ENCODE measurements at regions not wholly inside any gene's neighbourhood (a gene's known extent, or its start where the extent isn't known, plus 50 kb on each side); places are given as distances from the start of the nearest gene placed in this dataset.
"Not testable (repeated sequence)": the region's sequence is repeated elsewhere in the genome, so short reads cannot be mapped to it uniquely, and the experiment has no call there.

- H3K4me3 Mint-ChIP-seq: no peak overlapping the region
- H3K27me3 Mint-ChIP-seq (ENCODE audit: insufficient read depth): no peaks in the 10 kb centered on the region
- intact Hi-C loops (cut with micrococcal nuclease): no loop called here
These were observed 281.7 kb upstream of the UBE2E3 start for GRCh38 chr2:180698668-180699067.

GRCh38 chr2:180695586-180696401, 284.6 kb upstream of the UBE2E3 start:
- no peaks in the 10 kb centered on the region for H3K36me3 Mint-ChIP-seq (ENCODE audit: low read depth)
- no peak for DNase-seq (ENCODE audit: low spot score)
- no peaks in the 10 kb centered on the region for H3K9me3 Mint-ChIP-seq
- no peaks in the 10 kb centered on the region for H3K27me3 Mint-ChIP-seq (ENCODE audit: insufficient read depth)
- intact Hi-C loops (cut with micrococcal nuclease): no loop called here
- no peak overlapping the region for H3K27ac Mint-ChIP-seq
- no peak overlapping the region for H3K4me3 Mint-ChIP-seq
- H3K4me1 Mint-ChIP-seq (ENCODE audit: low read depth): no peaks in the 10 kb centered on the region

More at GRCh38 chr2:180698668-180699067, 281.7 kb upstream of the UBE2E3 start:
- no peaks in the 10 kb centered on the region for H3K9me3 Mint-ChIP-seq
- no peaks in the 10 kb centered on the region for H3K4me1 Mint-ChIP-seq (ENCODE audit: low read depth)
- no peak overlapping the region for H3K27ac Mint-ChIP-seq
- no peak for DNase-seq (ENCODE audit: low spot score)
- no peaks in the 10 kb centered on the region for H3K36me3 Mint-ChIP-seq (ENCODE audit: low read depth)

GRCh38 chr2:180694445-180695421, 285.7 kb upstream of the UBE2E3 start:
- H3K27me3 Mint-ChIP-seq (ENCODE audit: insufficient read depth): no peaks in the 10 kb centered on the region
- intact Hi-C loops (cut with micrococcal nuclease): no loop called here
- DNase-seq (ENCODE audit: low spot score): no peak
- no peaks in the 10 kb centered on the region for H3K36me3 Mint-ChIP-seq (ENCODE audit: low read depth)
- H3K4me1 Mint-ChIP-seq (ENCODE audit: low read depth): no peaks in the 10 kb centered on the region
- H3K4me3 Mint-ChIP-seq: no peak overlapping the region
- H3K9me3 Mint-ChIP-seq: no peaks in the 10 kb centered on the region
- H3K27ac Mint-ChIP-seq: no peak overlapping the region

- H3K4me3 Mint-ChIP-seq: no peak overlapping the region
- no peak for DNase-seq (ENCODE audit: low spot score)
- H3K27ac Mint-ChIP-seq: no peak overlapping the region
- intact Hi-C loops (cut with micrococcal nuclease): no loop called here
- H3K27me3 Mint-ChIP-seq (ENCODE audit: insufficient read depth): peaks cover 3% of the 10 kb centered on the region
- no peaks in the 10 kb centered on the region for H3K4me1 Mint-ChIP-seq (ENCODE audit: low read depth)
- H3K36me3 Mint-ChIP-seq (ENCODE audit: low read depth): no peaks in the 10 kb centered on the region
- H3K9me3 Mint-ChIP-seq: no peaks in the 10 kb centered on the region
These were observed 288.1 kb upstream of the UBE2E3 start for GRCh38 chr2:180692322-180692721.

GRCh38 chr2:180691855-180692223, 288.6 kb upstream of the UBE2E3 start:
- H3K4me1 Mint-ChIP-seq (ENCODE audit: low read depth); intact Hi-C loops (cut with micrococcal nuclease); H3K27ac Mint-ChIP-seq; H3K9me3 Mint-ChIP-seq; H3K4me3 Mint-ChIP-seq; H3K36me3 Mint-ChIP-seq (ENCODE audit: low read depth); H3K27me3 Mint-ChIP-seq (ENCODE audit: insufficient read depth); DNase-seq (ENCODE audit: low spot score): not testable (repeated sequence)

- intact Hi-C loops (cut with micrococcal nuclease); H3K27ac Mint-ChIP-seq: not testable (repeated sequence)
These were observed 289.1 kb upstream of the UBE2E3 start for GRCh38 chr2:180691186-180691854.

GRCh38 chr2:180690611-180691010, 289.8 kb upstream of the UBE2E3 start:
- Mint-ChIP-seq H3K27ac (no peak overlapping the region), H3K4me1 (ENCODE audit: low read depth) (no peaks in the 10 kb centered on the region), H3K27me3 (ENCODE audit: insufficient read depth) (peaks cover 3% of the 10 kb centered on the region), H3K9me3 (no peaks in the 10 kb centered on the region), H3K36me3 (ENCODE audit: low read depth) (no peaks in the 10 kb centered on the region), H3K4me3 (no peak overlapping the region)
- no peak for DNase-seq (ENCODE audit: low spot score)
- intact Hi-C loops (cut with micrococcal nuclease): no loop called here

More at GRCh38 chr2:180691186-180691854, 289.1 kb upstream of the UBE2E3 start:
- H3K9me3 Mint-ChIP-seq; DNase-seq (ENCODE audit: low spot score); H3K4me3 Mint-ChIP-seq; H3K36me3 Mint-ChIP-seq (ENCODE audit: low read depth); H3K4me1 Mint-ChIP-seq (ENCODE audit: low read depth); H3K27me3 Mint-ChIP-seq (ENCODE audit: insufficient read depth): not testable (repeated sequence)

- no peak overlapping the region for H3K4me3 Mint-ChIP-seq
- H3K27ac Mint-ChIP-seq: no peak overlapping the region
- no peaks in the 10 kb centered on the region for H3K36me3 Mint-ChIP-seq (ENCODE audit: low read depth)
- no peaks in the 10 kb centered on the region for H3K4me1 Mint-ChIP-seq (ENCODE audit: low read depth)
- H3K27me3 Mint-ChIP-seq (ENCODE audit: insufficient read depth): peaks cover 6% of the 10 kb centered on the region
- no peaks in the 10 kb centered on the region for H3K9me3 Mint-ChIP-seq
- no peak for DNase-seq (ENCODE audit: low spot score)
- intact Hi-C loops (cut with micrococcal nuclease): no loop called here
These were observed 297.5 kb upstream of the UBE2E3 start for GRCh38 chr2:180682871-180683270.

- Mint-ChIP-seq H3K27me3 (ENCODE audit: insufficient read depth) (peaks cover 3% of the 10 kb centered on the region), H3K9me3 (no peaks in the 10 kb centered on the region), H3K4me1 (ENCODE audit: low read depth) (no peaks in the 10 kb centered on the region), H3K36me3 (ENCODE audit: low read depth) (no peaks in the 10 kb centered on the region), H3K4me3 (no peak overlapping the region), H3K27ac (no peak overlapping the region)
- intact Hi-C loops (cut with micrococcal nuclease): no loop called here
- DNase-seq (ENCODE audit: low spot score): no peak
These were observed 300.7 kb upstream of the UBE2E3 start for GRCh38 chr2:180679693-180680092.

- no peaks in the 10 kb centered on the region for H3K9me3 Mint-ChIP-seq
- no peak for DNase-seq (ENCODE audit: low spot score)
- H3K27me3 Mint-ChIP-seq (ENCODE audit: insufficient read depth): peaks cover 2% of the 10 kb centered on the region
- H3K36me3 Mint-ChIP-seq (ENCODE audit: low read depth): no peaks in the 10 kb centered on the region
- no peak overlapping the region for H3K4me3 Mint-ChIP-seq
- intact Hi-C loops (cut with micrococcal nuclease): no loop called here
- no peak overlapping the region for H3K27ac Mint-ChIP-seq
- no peaks in the 10 kb centered on the region for H3K4me1 Mint-ChIP-seq (ENCODE audit: low read depth)
These were observed 301.8 kb upstream of the UBE2E3 start for GRCh38 chr2:180678625-180678972.

- H3K27me3 Mint-ChIP-seq (ENCODE audit: insufficient read depth): peaks cover 2% of the 10 kb centered on the region
- no peaks in the 10 kb centered on the region for H3K36me3 Mint-ChIP-seq (ENCODE audit: low read depth)
- no peak overlapping the region for H3K4me3 Mint-ChIP-seq
- no peaks in the 10 kb centered on the region for H3K9me3 Mint-ChIP-seq
- no peaks in the 10 kb centered on the region for H3K4me1 Mint-ChIP-seq (ENCODE audit: low read depth)
- H3K27ac Mint-ChIP-seq: no peak overlapping the region
- DNase-seq (ENCODE audit: low spot score): no peak
- intact Hi-C loops (cut with micrococcal nuclease): no loop called here
These were observed 302.3 kb upstream of the UBE2E3 start for GRCh38 chr2:180677930-180678624.

- Mint-ChIP-seq H3K27ac (no peak overlapping the region), H3K36me3 (ENCODE audit: low read depth) (no peaks in the 10 kb centered on the region), H3K27me3 (ENCODE audit: insufficient read depth) (peaks cover 2% of the 10 kb centered on the region), H3K4me1 (ENCODE audit: low read depth) (no peaks in the 10 kb centered on the region), H3K4me3 (no peak overlapping the region), H3K9me3 (no peaks in the 10 kb centered on the region)
- no peak for DNase-seq (ENCODE audit: low spot score)
- intact Hi-C loops (cut with micrococcal nuclease): no loop called here
These were observed 303.2 kb upstream of the UBE2E3 start for GRCh38 chr2:180677200-180677599.

All from activated T-helper 1 cell treated with anti-CD3 and anti-CD28 coated beads, Interleukin-12 subunit alpha, Interleukin-12 subunit beta, Interleukin-2, Interleukin-4 antibody, amounts not matched to agents 30 ng/mL and 10 ng/mL and 1 ng/mL, durations not matched to agents 14 hours and 24 hours and 36 hours (primary cell).